WTC11 (cell line): ENCODE measurements at regions not wholly inside any gene's neighbourhood (a gene's known extent, or its start where the extent isn't known, plus 50 kb on each side); places are given as distances from the start of the nearest gene placed in this dataset.

Experiments
- ATAC-seq: fragments of 200-7000 bp; cut with Tn5 transposase; 2 replicates; pipeline ENCODE4 v1.10.0; 2021; ENCODE audit warnings: mild to moderate bottlenecking, moderate library complexity
- CTCF ChIA-PET: fragments of 300-600 bp; sonication (Branson Sonifier 250); formaldehyde crosslinking; loops from one replicate; lab custom pipeline; 2021; ENCODE audit warnings: antibody characterized with exemption; lab: Charles Lee
- POLR2A ChIA-PET: fragments of 350-600 bp; sonication (Branson Sonifier 250); formaldehyde crosslinking; loops from one replicate; lab custom pipeline; 2021; ENCODE audit warnings: antibody characterized with exemption; lab: Charles Lee
- DNase-seq: peaks from one replicate; pipeline ENCODE4 v3.0.0; 2021; ENCODE audit warnings: low spot score
- H3K27ac Mint-ChIP-seq: 2 replicates; pipeline ENCODE4 v1.8.0; 2021; ENCODE audit warnings: mixed read lengths
- H3K27me3 Mint-ChIP-seq: 2 replicates; pipeline ENCODE4 v1.8.0; 2021; ENCODE audit warnings: low read depth, mild to moderate bottlenecking, moderate library complexity, mixed read lengths
- H3K36me3 Mint-ChIP-seq: 2 replicates; pipeline ENCODE4 v1.8.0; 2021; ENCODE audit warnings: mixed read lengths
- H3K4me1 Mint-ChIP-seq: 2 replicates; pipeline ENCODE4 v1.8.0; 2022; ENCODE audit warnings: mixed read lengths
- H3K4me3 Mint-ChIP-seq: 2 replicates; pipeline ENCODE4 v1.8.0; 2021; ENCODE audit warnings: mild to moderate bottlenecking, moderate library complexity, mixed read lengths
- H3K9me3 Mint-ChIP-seq: 2 replicates; pipeline ENCODE4 v1.8.0; 2021; ENCODE audit warnings: mixed read lengths
- CREB1 ChIP-seq: sonication (generic); formaldehyde crosslinking; IDR thresholded peaks from 2 replicates; pipeline ENCODE4 v1.8.0; 2023; ENCODE audit warnings: mild to moderate bottlenecking, missing genetic modification reagents
- CREM ChIP-seq: sonication (generic); formaldehyde crosslinking; IDR thresholded peaks from 2 replicates; pipeline ENCODE4 v1.8.1; 2022; ENCODE audit warnings: mild to moderate bottlenecking, missing genetic modification reagents, moderate library complexity
- ESRRA ChIP-seq: sonication (generic); formaldehyde crosslinking; IDR thresholded peaks from 2 replicates; pipeline ENCODE4 v1.8.1; 2022; ENCODE audit warnings: mild to moderate bottlenecking, missing genetic modification reagents, borderline replicate concordance
- MLX ChIP-seq: sonication (generic); formaldehyde crosslinking; IDR thresholded peaks from 2 replicates; pipeline ENCODE4 v1.8.1; 2023; ENCODE audit warnings: mild to moderate bottlenecking, missing genetic modification reagents, moderate library complexity
- MXD4 ChIP-seq: fragments of 250-450 bp; sonication (Bioruptor Pico); IDR thresholded peaks from 2 replicates; pipeline ENCODE4 v1.8.0; 2021; ENCODE audit warnings: mild to moderate bottlenecking, moderate library complexity, borderline replicate concordance
- NR1H2 ChIP-seq: sonication (generic); formaldehyde crosslinking; IDR thresholded peaks from 2 replicates; pipeline ENCODE4 v1.9.0; 2021; ENCODE audit warnings: mild to moderate bottlenecking, moderate library complexity, missing genetic modification reagents
- OVOL2 ChIP-seq: fragments of 250-450 bp; sonication (Bioruptor Pico); IDR thresholded peaks from 2 replicates; pipeline ENCODE4 v1.9.0; 2021; ENCODE audit warnings: mild to moderate bottlenecking, borderline replicate concordance
- SMAD3 ChIP-seq: sonication (generic); formaldehyde crosslinking; IDR thresholded peaks from 2 replicates; pipeline ENCODE4 v1.8.0; 2022; ENCODE audit warnings: missing genetic modification reagents, mild to moderate bottlenecking, borderline replicate concordance
- SMAD4 ChIP-seq: sonication (generic); formaldehyde crosslinking; IDR thresholded peaks from 2 replicates; pipeline ENCODE4 v1.8.0; 2022; ENCODE audit warnings: mild to moderate bottlenecking, missing genetic modification reagents
- SOX15 ChIP-seq: fragments of 250-450 bp; sonication (Bioruptor Pico); IDR thresholded peaks from 2 replicates; pipeline ENCODE4 v1.9.0; 2021; ENCODE audit warnings: mild to moderate bottlenecking
- SP1 ChIP-seq: sonication (generic); formaldehyde crosslinking; conservative IDR thresholded peaks from 2 replicates; pipeline ENCODE4 v1.8.1; 2022; ENCODE audit warnings: missing genetic modification reagents
- TP53 ChIP-seq: sonication (generic); formaldehyde crosslinking; IDR thresholded peaks from 2 replicates; pipeline ENCODE4 v1.8.1; 2023; ENCODE audit warnings: mild to moderate bottlenecking, missing genetic modification reagents
- ZNF317 ChIP-seq: sonication (generic); formaldehyde crosslinking; IDR thresholded peaks from 2 replicates; pipeline ENCODE4 v1.8.1; 2023; ENCODE audit warnings: low read depth, mild to moderate bottlenecking, moderate library complexity, missing genetic modification reagents, borderline replicate concordance
- ZNF396 ChIP-seq: fragments of 250-450 bp; sonication (Bioruptor Pico); IDR thresholded peaks from 2 replicates; pipeline ENCODE4 v1.8.0; 2021; ENCODE audit warnings: mild to moderate bottlenecking, moderate library complexity, borderline replicate concordance
- ZNF423 ChIP-seq: fragments of 250-450 bp; sonication (Bioruptor Pico); IDR thresholded peaks from 2 replicates; pipeline ENCODE4 v2.1.2; 2022; ENCODE audit warnings: mild to moderate bottlenecking, moderate library complexity
- ZSCAN18 ChIP-seq: fragments of 250-450 bp; sonication (Bioruptor Pico); IDR thresholded peaks from 2 replicates; pipeline ENCODE4 v2.1.2; 2022; ENCODE audit warnings: mild to moderate bottlenecking, moderate library complexity
- TF ChIP-seq, protein P1 (sequence below): sonication (generic); formaldehyde crosslinking; IDR thresholded peaks from 2 replicates; pipeline ENCODE4 v1.8.0; 2022; ENCODE audit warnings: missing genetic modification reagents
- TF ChIP-seq, protein P2 (sequence below): fragments of 200-600 bp; IDR thresholded peaks from 2 replicates; pipeline ENCODE4 v1.8.0; 2022; ENCODE audit warnings: antibody characterized with exemption
- TF ChIP-seq, protein P3 (sequence below): sonication (generic); formaldehyde crosslinking; conservative IDR thresholded peaks from 2 replicates; pipeline ENCODE4 v1.8.1; 2022; ENCODE audit warnings: mild to moderate bottlenecking, missing genetic modification reagents
- TF ChIP-seq, protein P4 (sequence below): sonication (generic); formaldehyde crosslinking; IDR thresholded peaks from 2 replicates; pipeline ENCODE4 v1.8.1; 2022; ENCODE audit warnings: low read depth, mild to moderate bottlenecking, moderate library complexity, missing genetic modification reagents, borderline replicate concordance
- TF ChIP-seq, protein P5 (sequence below): sonication (generic); formaldehyde crosslinking; conservative IDR thresholded peaks from 2 replicates; pipeline ENCODE4 v1.8.1; 2023; ENCODE audit warnings: mild to moderate bottlenecking, low read depth, missing genetic modification reagents, moderate library complexity

DNA sequence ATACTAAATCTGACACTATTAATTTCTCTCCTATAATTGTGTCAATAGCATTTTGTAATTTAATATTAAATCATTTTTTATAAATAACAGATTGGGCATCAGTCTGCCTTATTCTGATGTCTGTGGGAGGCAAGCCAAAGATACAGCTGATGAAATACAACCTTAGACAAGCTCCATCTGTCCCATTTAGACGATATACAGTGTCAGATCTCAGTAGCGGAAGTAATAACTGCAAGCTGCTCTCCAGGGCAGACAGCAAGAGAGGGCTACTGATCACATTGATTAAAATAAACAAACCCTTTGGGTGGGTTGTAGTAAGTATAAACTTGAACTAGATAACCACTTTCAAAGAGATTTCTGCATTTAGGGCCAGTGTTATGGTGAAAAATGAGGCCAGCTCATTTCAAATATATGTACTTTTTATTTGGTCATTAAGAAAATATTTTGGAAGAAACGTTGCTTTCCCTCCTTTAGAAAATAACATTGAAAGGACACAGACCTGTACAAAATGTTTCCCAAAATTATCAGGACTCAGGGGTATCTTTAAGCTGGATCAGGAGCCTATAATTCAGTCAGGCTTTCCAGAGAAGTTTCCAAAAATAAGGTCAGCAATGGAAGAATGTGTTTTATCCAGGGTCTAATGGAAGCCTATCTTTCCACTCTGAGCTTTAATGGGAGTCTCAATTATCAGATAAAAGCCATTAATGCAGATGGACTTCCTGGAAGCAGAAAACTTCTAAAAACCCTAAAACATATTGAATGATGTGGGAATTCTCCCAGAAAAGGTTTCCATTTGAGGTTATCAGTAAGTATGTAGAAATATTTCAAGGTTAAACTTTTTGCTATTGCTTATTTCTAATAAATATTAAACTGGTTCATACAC is 1028.8 kb upstream of the IGFBP7 start (continued):
- TF ChIP-seq, protein P1, sequence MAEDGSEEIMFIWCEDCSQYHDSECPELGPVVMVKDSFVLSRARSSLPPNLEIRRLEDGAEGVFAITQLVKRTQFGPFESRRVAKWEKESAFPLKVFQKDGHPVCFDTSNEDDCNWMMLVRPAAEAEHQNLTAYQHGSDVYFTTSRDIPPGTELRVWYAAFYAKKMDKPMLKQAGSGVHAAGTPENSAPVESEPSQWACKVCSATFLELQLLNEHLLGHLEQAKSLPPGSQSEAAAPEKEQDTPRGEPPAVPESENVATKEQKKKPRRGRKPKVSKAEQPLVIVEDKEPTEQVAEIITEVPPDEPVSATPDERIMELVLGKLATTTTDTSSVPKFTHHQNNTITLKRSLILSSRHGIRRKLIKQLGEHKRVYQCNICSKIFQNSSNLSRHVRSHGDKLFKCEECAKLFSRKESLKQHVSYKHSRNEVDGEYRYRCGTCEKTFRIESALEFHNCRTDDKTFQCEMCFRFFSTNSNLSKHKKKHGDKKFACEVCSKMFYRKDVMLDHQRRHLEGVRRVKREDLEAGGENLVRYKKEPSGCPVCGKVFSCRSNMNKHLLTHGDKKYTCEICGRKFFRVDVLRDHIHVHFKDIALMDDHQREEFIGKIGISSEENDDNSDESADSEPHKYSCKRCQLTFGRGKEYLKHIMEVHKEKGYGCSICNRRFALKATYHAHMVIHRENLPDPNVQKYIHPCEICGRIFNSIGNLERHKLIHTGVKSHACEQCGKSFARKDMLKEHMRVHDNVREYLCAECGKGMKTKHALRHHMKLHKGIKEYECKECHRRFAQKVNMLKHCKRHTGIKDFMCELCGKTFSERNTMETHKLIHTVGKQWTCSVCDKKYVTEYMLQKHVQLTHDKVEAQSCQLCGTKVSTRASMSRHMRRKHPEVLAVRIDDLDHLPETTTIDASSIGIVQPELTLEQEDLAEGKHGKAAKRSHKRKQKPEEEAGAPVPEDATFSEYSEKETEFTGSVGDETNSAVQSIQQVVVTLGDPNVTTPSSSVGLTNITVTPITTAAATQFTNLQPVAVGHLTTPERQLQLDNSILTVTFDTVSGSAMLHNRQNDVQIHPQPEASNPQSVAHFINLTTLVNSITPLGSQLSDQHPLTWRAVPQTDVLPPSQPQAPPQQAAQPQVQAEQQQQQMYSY (CRISPR knock-in tag), result no peak
- TF ChIP-seq SP1 (CRISPR knock-in tag) (no peak), ZNF317 (CRISPR knock-in tag) (no peak), ZNF396 (no peak), ZSCAN18 (CRISPR knock-in tag) (no peak), SOX15 (CRISPR knock-in tag) (no peak), CREB1 (CRISPR knock-in tag) (no peak), CREM (CRISPR knock-in tag) (no peak)
- TF ChIP-seq, protein P2, sequence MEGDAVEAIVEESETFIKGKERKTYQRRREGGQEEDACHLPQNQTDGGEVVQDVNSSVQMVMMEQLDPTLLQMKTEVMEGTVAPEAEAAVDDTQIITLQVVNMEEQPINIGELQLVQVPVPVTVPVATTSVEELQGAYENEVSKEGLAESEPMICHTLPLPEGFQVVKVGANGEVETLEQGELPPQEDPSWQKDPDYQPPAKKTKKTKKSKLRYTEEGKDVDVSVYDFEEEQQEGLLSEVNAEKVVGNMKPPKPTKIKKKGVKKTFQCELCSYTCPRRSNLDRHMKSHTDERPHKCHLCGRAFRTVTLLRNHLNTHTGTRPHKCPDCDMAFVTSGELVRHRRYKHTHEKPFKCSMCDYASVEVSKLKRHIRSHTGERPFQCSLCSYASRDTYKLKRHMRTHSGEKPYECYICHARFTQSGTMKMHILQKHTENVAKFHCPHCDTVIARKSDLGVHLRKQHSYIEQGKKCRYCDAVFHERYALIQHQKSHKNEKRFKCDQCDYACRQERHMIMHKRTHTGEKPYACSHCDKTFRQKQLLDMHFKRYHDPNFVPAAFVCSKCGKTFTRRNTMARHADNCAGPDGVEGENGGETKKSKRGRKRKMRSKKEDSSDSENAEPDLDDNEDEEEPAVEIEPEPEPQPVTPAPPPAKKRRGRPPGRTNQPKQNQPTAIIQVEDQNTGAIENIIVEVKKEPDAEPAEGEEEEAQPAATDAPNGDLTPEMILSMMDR, result no peak
- TF ChIP-seq, protein P3, sequence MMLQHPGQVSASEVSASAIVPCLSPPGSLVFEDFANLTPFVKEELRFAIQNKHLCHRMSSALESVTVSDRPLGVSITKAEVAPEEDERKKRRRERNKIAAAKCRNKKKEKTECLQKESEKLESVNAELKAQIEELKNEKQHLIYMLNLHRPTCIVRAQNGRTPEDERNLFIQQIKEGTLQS (CRISPR knock-in tag), result no peak

- ATAC-seq, result no peak
- CTCF ChIA-PET, result no interaction called here
- Mint-ChIP-seq H3K4me3 (no peak overlapping the region), H3K9me3 (no peaks in the 10 kb centered on the region), H3K36me3 (no peaks in the 10 kb centered on the region), H3K4me1 (no peaks in the 10 kb centered on the region), H3K27me3 (peaks cover 2% of the 10 kb centered on the region; the same call in 1 of the 2 replicates), H3K27ac (no peak overlapping the region)
- POLR2A ChIA-PET, result interaction anchor here (0.6 kb wide), 1 partner anchor 42 kb away, joined by 3 read pairs; no protein-coding TSS in a partner anchor
- DNase-seq, result no peak
- TF ChIP-seq TP53 (CRISPR knock-in tag), result no peak
- no peak for TF ChIP-seq OVOL2 (CRISPR knock-in tag)
- no peak for TF ChIP-seq SMAD4 (CRISPR knock-in tag)
- TF ChIP-seq MXD4 (CRISPR knock-in tag), result no peak
- TF ChIP-seq ZSCAN18 (CRISPR knock-in tag), result no peak
- TF ChIP-seq, protein P4, sequence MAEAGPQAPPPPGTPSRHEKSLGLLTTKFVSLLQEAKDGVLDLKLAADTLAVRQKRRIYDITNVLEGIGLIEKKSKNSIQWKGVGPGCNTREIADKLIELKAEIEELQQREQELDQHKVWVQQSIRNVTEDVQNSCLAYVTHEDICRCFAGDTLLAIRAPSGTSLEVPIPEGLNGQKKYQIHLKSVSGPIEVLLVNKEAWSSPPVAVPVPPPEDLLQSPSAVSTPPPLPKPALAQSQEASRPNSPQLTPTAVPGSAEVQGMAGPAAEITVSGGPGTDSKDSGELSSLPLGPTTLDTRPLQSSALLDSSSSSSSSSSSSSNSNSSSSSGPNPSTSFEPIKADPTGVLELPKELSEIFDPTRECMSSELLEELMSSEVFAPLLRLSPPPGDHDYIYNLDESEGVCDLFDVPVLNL (CRISPR knock-in tag), result no peak
- no peak for TF ChIP-seq ZNF423 (CRISPR knock-in tag)
- TF ChIP-seq NR1H2 (CRISPR knock-in tag), result no peak
- no peak for TF ChIP-seq SMAD3
- TF ChIP-seq, protein P5, sequence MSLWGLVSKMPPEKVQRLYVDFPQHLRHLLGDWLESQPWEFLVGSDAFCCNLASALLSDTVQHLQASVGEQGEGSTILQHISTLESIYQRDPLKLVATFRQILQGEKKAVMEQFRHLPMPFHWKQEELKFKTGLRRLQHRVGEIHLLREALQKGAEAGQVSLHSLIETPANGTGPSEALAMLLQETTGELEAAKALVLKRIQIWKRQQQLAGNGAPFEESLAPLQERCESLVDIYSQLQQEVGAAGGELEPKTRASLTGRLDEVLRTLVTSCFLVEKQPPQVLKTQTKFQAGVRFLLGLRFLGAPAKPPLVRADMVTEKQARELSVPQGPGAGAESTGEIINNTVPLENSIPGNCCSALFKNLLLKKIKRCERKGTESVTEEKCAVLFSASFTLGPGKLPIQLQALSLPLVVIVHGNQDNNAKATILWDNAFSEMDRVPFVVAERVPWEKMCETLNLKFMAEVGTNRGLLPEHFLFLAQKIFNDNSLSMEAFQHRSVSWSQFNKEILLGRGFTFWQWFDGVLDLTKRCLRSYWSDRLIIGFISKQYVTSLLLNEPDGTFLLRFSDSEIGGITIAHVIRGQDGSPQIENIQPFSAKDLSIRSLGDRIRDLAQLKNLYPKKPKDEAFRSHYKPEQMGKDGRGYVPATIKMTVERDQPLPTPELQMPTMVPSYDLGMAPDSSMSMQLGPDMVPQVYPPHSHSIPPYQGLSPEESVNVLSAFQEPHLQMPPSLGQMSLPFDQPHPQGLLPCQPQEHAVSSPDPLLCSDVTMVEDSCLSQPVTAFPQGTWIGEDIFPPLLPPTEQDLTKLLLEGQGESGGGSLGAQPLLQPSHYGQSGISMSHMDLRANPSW, result no peak
- TF ChIP-seq MLX (CRISPR knock-in tag), result no peak
- TF ChIP-seq ZNF317 (CRISPR knock-in tag), result no peak
- no peak for TF ChIP-seq ESRRA (CRISPR knock-in tag)
- TF ChIP-seq ZNF396, result no peak
Observed at GRCh38 chr4:58136604-58137003, 1026.4 kb upstream of the IGFBP7 start.
